ENCODE measurements at regions not wholly inside any gene's neighbourhood (a gene's known extent, or its start where the extent isn't known, plus 50 kb on each side); places are given as distances from the start of the nearest gene placed in this dataset.

GRCh38 chr3:102066470-102066869 is 217.2 kb downstream of the NFKBIZ start:
- TF ChIP-seq FOXK2 (IDR thresholded peaks at IDR 0.05) (no peak), BHLHE40 (IDR thresholded peaks at IDR 0.05; ENCODE audit: borderline replicate concordance) (no peak), ELF4 (IDR thresholded peaks at IDR 0.05) (no peak), ARNT (IDR thresholded peaks at IDR 0.05) (no peak), SP1 (IDR thresholded peaks at IDR 0.05) (no peak), NFRKB (IDR thresholded peaks at IDR 0.05) (no peak), TARDBP (IDR thresholded peaks at IDR 0.05) (no peak), L3MBTL2 (conservative IDR thresholded peaks at IDR 0.05) (no peak), FOXM1 (IDR thresholded peaks at IDR 0.05; ENCODE audit: borderline replicate concordance) (no peak)
- TF ChIP-seq, protein P1, sequence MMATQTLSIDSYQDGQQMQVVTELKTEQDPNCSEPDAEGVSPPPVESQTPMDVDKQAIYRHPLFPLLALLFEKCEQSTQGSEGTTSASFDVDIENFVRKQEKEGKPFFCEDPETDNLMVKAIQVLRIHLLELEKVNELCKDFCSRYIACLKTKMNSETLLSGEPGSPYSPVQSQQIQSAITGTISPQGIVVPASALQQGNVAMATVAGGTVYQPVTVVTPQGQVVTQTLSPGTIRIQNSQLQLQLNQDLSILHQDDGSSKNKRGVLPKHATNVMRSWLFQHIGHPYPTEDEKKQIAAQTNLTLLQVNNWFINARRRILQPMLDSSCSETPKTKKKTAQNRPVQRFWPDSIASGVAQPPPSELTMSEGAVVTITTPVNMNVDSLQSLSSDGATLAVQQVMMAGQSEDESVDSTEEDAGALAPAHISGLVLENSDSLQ (IDR thresholded peaks at IDR 0.05), result no peak

All from HEK293T (cell line).